Colonic mucosa (tissue), 4 donors: ENCODE measurements at regions not wholly inside any gene's neighbourhood (a gene's known extent, or its start where the extent isn't known, plus 50 kb on each side); places are given as distances from the start of the nearest gene placed in this dataset.

Experiments used
- DNase-seq: peaks from one replicate; pipeline ENCODE4 v3.0.0-alpha.2; 2020
- H3K27ac ChIP-seq: fragments of 200-600 bp; one replicate; pipeline ENCODE4 v1.8.0; 2021
- H3K27me3 ChIP-seq: fragments of 200-600 bp; one replicate; pipeline ENCODE4 v1.8.0; 2021
- H3K36me3 ChIP-seq: fragments of 200-600 bp; one replicate; pipeline ENCODE4 v1.8.0; 2021
- H3K4me1 ChIP-seq: fragments of 200-600 bp; one replicate; pipeline ENCODE4 v1.8.0; 2021; ENCODE audit warnings: mild to moderate bottlenecking
- H3K4me3 ChIP-seq: fragments of 200-600 bp; one replicate; pipeline ENCODE4 v1.8.0; 2021
- H3K9ac ChIP-seq, 2 donors: one replicate each; pipeline ENCODE4 v1.7.0; 2013; ENCODE audit warnings: control low read depth in 2 of 2, low read depth in 2 of 2, low read length in 2 of 2
- H3K9me3 ChIP-seq: fragments of 200-600 bp; one replicate; pipeline ENCODE4 v1.8.0; 2021
- CTCF ChIP-seq: fragments of 200-600 bp; IDR thresholded peaks from one replicate; pipeline ENCODE4 v1.8.0; 2022; ENCODE audit warnings: antibody characterized with exemption, mild to moderate bottlenecking
- intact Hi-C: fragments of 100-400 bp; cut with DNase I; formaldehyde crosslinking; loops from one replicate; pipeline ENCODE4 v1.14.1; 2022
- donor health status: healthy.
- donor health status: DM: no; HTN: no; CAD: no.
- donor health status: DM: no; HTN: no; CAD: no.

- Histone ChIP-seq H3K4me3 (no peak overlapping the region), H3K27ac (no peak overlapping the region), H3K9me3 (no peaks in the 10 kb centered on the region), H3K9ac (no peak overlapping the region), H3K27me3 (no peaks in the 10 kb centered on the region), H3K36me3 (no peaks in the 10 kb centered on the region), H3K4me1 (no peaks in the 10 kb centered on the region)
- no peak for DNase-seq
- TF ChIP-seq CTCF = no peak
- intact Hi-C loops = no loop called here
Measured at GRCh38 chr9:22529426-22530199, 83.0 kb downstream of the DMRTA1 start.

GRCh38 chr9:22535780-22536179, 89.2 kb downstream of the DMRTA1 start:
- intact Hi-C loops = no loop called here
- no peak overlapping the region for H3K4me3 ChIP-seq
- no peak overlapping the region for H3K9ac ChIP-seq
- no peak overlapping the region for H3K27ac ChIP-seq
- no peaks in the 10 kb centered on the region for H3K4me1 ChIP-seq
- no peak for TF ChIP-seq CTCF
- H3K27me3 ChIP-seq = no peaks in the 10 kb centered on the region
- no peaks in the 10 kb centered on the region for H3K36me3 ChIP-seq
- no peaks in the 10 kb centered on the region for H3K9me3 ChIP-seq
- no peak for DNase-seq

- no peak for TF ChIP-seq CTCF
- Histone ChIP-seq H3K4me1 (no peaks in the 10 kb centered on the region), H3K9ac (no peak overlapping the region), H3K27ac (no peak overlapping the region), H3K27me3 (no peaks in the 10 kb centered on the region), H3K9me3 (no peaks in the 10 kb centered on the region), H3K36me3 (no peaks in the 10 kb centered on the region), H3K4me3 (no peak overlapping the region)
- intact Hi-C loops = no loop called here
- no peak for DNase-seq
Measured at GRCh38 chr9:22537721-22538120, 91.1 kb downstream of the DMRTA1 start.

GRCh38 chr9:22548625-22549024, 102.0 kb downstream of the DMRTA1 start:
- no peak overlapping the region for H3K9ac ChIP-seq
- no peak overlapping the region for H3K27ac ChIP-seq
- H3K4me3 ChIP-seq = no peak overlapping the region
- intact Hi-C loops = no loop called here
- no peak for TF ChIP-seq CTCF
- H3K27me3 ChIP-seq = no peaks in the 10 kb centered on the region
- H3K36me3 ChIP-seq = no peaks in the 10 kb centered on the region
- no peaks in the 10 kb centered on the region for H3K4me1 ChIP-seq
- H3K9me3 ChIP-seq = no peaks in the 10 kb centered on the region
- no peak for DNase-seq

- Histone ChIP-seq H3K9me3 (no peaks in the 10 kb centered on the region), H3K27me3 (no peaks in the 10 kb centered on the region), H3K4me3 (no peak overlapping the region), H3K27ac (no peak overlapping the region), H3K4me1 (no peaks in the 10 kb centered on the region), H3K9ac (no peak overlapping the region), H3K36me3 (no peaks in the 10 kb centered on the region)
- no peak for TF ChIP-seq CTCF
- intact Hi-C loops = no loop called here
- no peak for DNase-seq
Measured at GRCh38 chr9:22574740-22575139, 128.1 kb downstream of the DMRTA1 start.
